Endodermal cell (in vitro differentiated cells): ENCODE measurements at regions not wholly inside any gene's neighbourhood (a gene's known extent, or its start where the extent isn't known, plus 50 kb on each side); places are given as distances from the start of the nearest gene placed in this dataset.

Source experiments
- DNase-seq: peaks from one replicate; pipeline ENCODE4 v3.0.0-alpha.2; 2017
- H3K27ac ChIP-seq: 2 replicates; pipeline ENCODE4 v1.5.1; 2013; ENCODE audit warnings: mild to moderate bottlenecking, low read depth, low read length, moderate library complexity
- H3K27me3 ChIP-seq: 2 replicates; pipeline ENCODE4 v1.6.1; 2013; ENCODE audit warnings: mild to moderate bottlenecking, low read length, moderate library complexity; ENCODE audit not compliant: insufficient read depth, control insufficient read depth, poor library complexity, severe bottlenecking
- H3K36me3 ChIP-seq: 2 replicates; pipeline ENCODE4 v1.7.0; 2013; ENCODE audit warnings: mild to moderate bottlenecking, low read length, moderate library complexity; ENCODE audit not compliant: control insufficient read depth, insufficient read depth
- H3K4me1 ChIP-seq: one replicate; pipeline ENCODE4 v1.7.0; 2013; ENCODE audit warnings: low read length; ENCODE audit not compliant: control insufficient read depth, insufficient read depth
- H3K4me3 ChIP-seq: 2 replicates; pipeline ENCODE4 v1.5.1; 2013; ENCODE audit warnings: mild to moderate bottlenecking, low read length, moderate library complexity
- H3K9ac ChIP-seq: 2 replicates; pipeline ENCODE4 v1.6.1; 2013; ENCODE audit warnings: mild to moderate bottlenecking, low read length, moderate library complexity; ENCODE audit not compliant: poor library complexity, severe bottlenecking; ENCODE audit errors: extremely low read depth
- H3K9me3 ChIP-seq: 2 replicates; pipeline ENCODE4 v1.6.1; 2013; ENCODE audit warnings: mild to moderate bottlenecking, low read length, moderate library complexity; ENCODE audit not compliant: control insufficient read depth
- H3K27ac Mint-ChIP-seq: 2 replicates; pipeline ENCODE4 v1.8.0; 2020; ENCODE audit warnings: mixed read lengths
- H3K27me3 Mint-ChIP-seq: 2 replicates; pipeline ENCODE4 v1.8.0; 2021; ENCODE audit warnings: mild to moderate bottlenecking, mixed read lengths; ENCODE audit not compliant: insufficient read depth
- H3K36me3 Mint-ChIP-seq: 2 replicates; pipeline ENCODE4 v1.8.0; 2020; ENCODE audit warnings: low read depth, mixed read lengths
- H3K4me1 Mint-ChIP-seq: 2 replicates; pipeline ENCODE4 v1.8.0; 2020; ENCODE audit warnings: mixed read lengths
- H3K4me3 Mint-ChIP-seq: 2 replicates; pipeline ENCODE4 v1.8.0; 2020; ENCODE audit warnings: mild to moderate bottlenecking, moderate library complexity, mixed read lengths
- H3K9me3 Mint-ChIP-seq: 2 replicates; pipeline ENCODE4 v1.8.0; 2020; ENCODE audit warnings: mild to moderate bottlenecking, mixed read lengths
- WGBS, 2 experiments: methylation state at CpG; one replicate each; pipeline versions ENCODE4 v1.1.5 to v1.1.7; 2013; ENCODE audit warnings: missing lambda C conversion rate in 2 of 2, mixed read lengths in 1 of 2; ENCODE audit not compliant: insufficient coverage in 1 of 2, insufficient read length in 1 of 2; 5-methylcytosine and 5-hydroxymethylcytosine counted together
- TF ChIP-seq, protein P1 (sequence below): fragments of 200-600 bp; sonication (generic); conservative IDR thresholded peaks from 2 replicates; pipeline ENCODE4 v1.5.0; 2021; ENCODE audit warnings: antibody characterized with exemption, mild to moderate bottlenecking

DNA sequence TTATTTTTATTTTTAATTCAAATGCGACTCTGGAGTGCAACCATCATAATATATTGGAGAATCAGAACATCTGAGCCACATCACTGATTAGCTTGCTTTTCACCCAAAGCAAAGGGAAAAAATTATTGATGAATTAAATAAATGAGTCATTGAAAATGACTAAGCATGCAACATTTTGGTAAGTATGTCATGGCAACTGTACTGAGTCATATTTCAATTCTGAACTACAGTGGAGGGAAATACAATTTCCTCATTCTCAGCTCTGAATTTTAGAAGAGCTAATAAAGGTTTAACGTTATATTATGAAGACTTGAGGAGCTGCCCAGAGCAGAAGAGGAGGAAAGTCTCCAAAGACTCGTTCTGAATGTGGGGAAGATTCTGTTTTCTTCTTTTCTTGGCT is 89.6 kb upstream of the CCDC68 start:
- Histone ChIP-seq H3K9me3 (no peaks in the 10 kb centered on the region), H3K27me3 (no peaks in the 10 kb centered on the region), H3K4me3 (no peak overlapping the region), H3K4me1 (no peaks in the 10 kb centered on the region), H3K9ac (no peak overlapping the region), H3K27ac (no peak overlapping the region), H3K36me3 (no peaks in the 10 kb centered on the region)
- TF ChIP-seq, protein P1, sequence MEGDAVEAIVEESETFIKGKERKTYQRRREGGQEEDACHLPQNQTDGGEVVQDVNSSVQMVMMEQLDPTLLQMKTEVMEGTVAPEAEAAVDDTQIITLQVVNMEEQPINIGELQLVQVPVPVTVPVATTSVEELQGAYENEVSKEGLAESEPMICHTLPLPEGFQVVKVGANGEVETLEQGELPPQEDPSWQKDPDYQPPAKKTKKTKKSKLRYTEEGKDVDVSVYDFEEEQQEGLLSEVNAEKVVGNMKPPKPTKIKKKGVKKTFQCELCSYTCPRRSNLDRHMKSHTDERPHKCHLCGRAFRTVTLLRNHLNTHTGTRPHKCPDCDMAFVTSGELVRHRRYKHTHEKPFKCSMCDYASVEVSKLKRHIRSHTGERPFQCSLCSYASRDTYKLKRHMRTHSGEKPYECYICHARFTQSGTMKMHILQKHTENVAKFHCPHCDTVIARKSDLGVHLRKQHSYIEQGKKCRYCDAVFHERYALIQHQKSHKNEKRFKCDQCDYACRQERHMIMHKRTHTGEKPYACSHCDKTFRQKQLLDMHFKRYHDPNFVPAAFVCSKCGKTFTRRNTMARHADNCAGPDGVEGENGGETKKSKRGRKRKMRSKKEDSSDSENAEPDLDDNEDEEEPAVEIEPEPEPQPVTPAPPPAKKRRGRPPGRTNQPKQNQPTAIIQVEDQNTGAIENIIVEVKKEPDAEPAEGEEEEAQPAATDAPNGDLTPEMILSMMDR, result no peak
- WGBS, 2 experiments, result 96 to 100% methylated on average over 2 to 3 of the region's 3 CpGs
- H3K9me3 Mint-ChIP-seq, result no peaks in the 10 kb centered on the region
- DNase-seq, result no peak
- no peaks in the 10 kb centered on the region for H3K27me3 Mint-ChIP-seq
- no peak overlapping the region for H3K4me3 Mint-ChIP-seq
- H3K36me3 Mint-ChIP-seq, result no peaks in the 10 kb centered on the region
- H3K4me1 Mint-ChIP-seq, result peaks cover 11% of the 10 kb centered on the region
- H3K27ac Mint-ChIP-seq, result no peak overlapping the region

DNA sequence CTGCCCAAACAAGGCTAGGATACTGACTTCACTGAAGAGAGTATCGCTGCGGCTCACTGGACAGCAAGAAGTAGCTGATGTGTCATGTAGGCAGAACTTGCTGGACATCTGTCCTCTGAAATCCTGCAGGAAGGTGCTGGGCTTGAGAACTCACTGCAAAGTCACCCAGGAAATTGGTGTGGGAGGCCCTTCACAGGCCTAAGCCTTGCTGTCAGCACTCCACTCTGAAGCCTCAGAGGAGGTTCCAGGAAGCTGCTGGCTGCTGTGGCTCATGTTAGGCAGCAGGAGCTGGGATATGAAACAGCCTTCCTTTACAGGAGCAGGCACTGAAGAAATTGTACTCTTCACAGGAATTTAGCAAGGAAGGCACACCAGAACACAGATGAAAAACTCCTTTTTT is 88.3 kb upstream of the CCDC68 start:
- H3K27ac Mint-ChIP-seq, result no peak overlapping the region

DNA sequence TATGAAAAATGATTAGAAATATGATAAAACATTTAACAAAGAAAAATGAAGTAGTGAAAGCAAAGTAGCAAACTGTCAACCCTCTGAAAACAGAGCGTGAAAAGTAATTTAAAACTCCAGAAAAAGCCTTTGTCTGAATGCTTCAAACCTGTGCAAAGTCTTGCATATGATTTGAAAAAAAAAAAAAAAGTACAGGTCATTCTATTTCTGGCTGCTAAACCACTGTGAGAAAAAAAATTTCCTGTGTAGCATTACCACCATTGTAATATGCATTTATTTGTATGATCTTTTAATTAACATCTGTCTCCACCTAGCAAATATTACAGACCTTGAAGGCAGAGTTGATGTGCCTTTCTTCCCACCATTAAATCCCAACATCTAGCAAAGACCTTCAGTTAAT is 82.1 kb upstream of the CCDC68 start:
- no peak overlapping the region for H3K4me3 Mint-ChIP-seq
- Histone ChIP-seq H3K27me3 (no peaks in the 10 kb centered on the region), H3K4me1 (no peaks in the 10 kb centered on the region), H3K36me3 (no peaks in the 10 kb centered on the region), H3K9ac (no peak overlapping the region), H3K27ac (no peak overlapping the region), H3K4me3 (no peak overlapping the region), H3K9me3 (no peaks in the 10 kb centered on the region)
- H3K4me1 Mint-ChIP-seq, result peaks cover 23% of the 10 kb centered on the region
- TF ChIP-seq, protein P1, result no peak
- H3K27ac Mint-ChIP-seq, result no peak overlapping the region
- peaks cover 4% of the 10 kb centered on the region for H3K9me3 Mint-ChIP-seq
- 89 to 96% methylated on average over 1 of the region's 1 CpG for WGBS, 2 experiments
- DNase-seq, result no peak
- H3K36me3 Mint-ChIP-seq, result no peaks in the 10 kb centered on the region
- no peaks in the 10 kb centered on the region for H3K27me3 Mint-ChIP-seq

More for the DNA sequence above, 88.3 kb upstream of the CCDC68 start:
- H3K27ac ChIP-seq, result no peak overlapping the region
- H3K9me3 ChIP-seq, result no peaks in the 10 kb centered on the region
- no peak overlapping the region for H3K4me3 Mint-ChIP-seq
- no peaks in the 10 kb centered on the region for H3K36me3 ChIP-seq
- peaks cover 19% of the 10 kb centered on the region for H3K4me1 Mint-ChIP-seq
- H3K9me3 Mint-ChIP-seq, result peaks cover 4% of the 10 kb centered on the region
- no peak overlapping the region for H3K4me3 ChIP-seq
- no peaks in the 10 kb centered on the region for H3K27me3 Mint-ChIP-seq
- no peak for DNase-seq
- H3K4me1 ChIP-seq, result no peaks in the 10 kb centered on the region
- whole genome bisulfite sequencing, 2 experiments, result 93 to 96% methylated on average over 2 of the region's 2 CpGs
- TF ChIP-seq, protein P1, result no peak
- no peak overlapping the region for H3K9ac ChIP-seq
- no peaks in the 10 kb centered on the region for H3K36me3 Mint-ChIP-seq
- H3K27me3 ChIP-seq, result no peaks in the 10 kb centered on the region
